CD1c-positive myeloid dendritic cell (primary cell): ENCODE measurements at regions not wholly inside any gene's neighbourhood (a gene's known extent, or its start where the extent isn't known, plus 50 kb on each side); places are given as distances from the start of the nearest gene placed in this dataset.
"Not testable (repeated sequence)": the region's sequence is repeated elsewhere in the genome, so short reads cannot be mapped to it uniquely, and the experiment has no call there.

Source experiments
- DNase-seq: peaks from one replicate; pipeline ENCODE4 v3.0.0-alpha.2; 2016; ENCODE audit errors: extremely low spot score

DNA sequence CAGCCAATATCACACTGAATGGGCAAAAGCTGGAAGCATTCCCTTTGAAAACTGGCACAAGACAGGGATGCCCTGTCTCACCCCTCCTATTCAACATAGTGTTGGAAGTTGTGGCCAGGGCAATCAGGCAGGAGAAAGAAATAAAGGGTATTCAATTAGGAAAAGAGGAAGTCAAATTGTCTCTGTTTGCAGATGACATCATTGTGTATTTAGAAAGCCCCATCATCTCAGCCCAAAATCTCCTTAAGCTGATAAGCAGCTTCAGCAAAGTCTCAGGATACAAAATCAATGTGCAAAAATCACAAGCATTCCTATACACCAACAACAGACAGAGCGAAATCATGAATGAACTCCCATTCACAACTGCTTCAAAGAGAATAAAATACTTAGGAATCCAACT lies 223.2 kb downstream of the MEX3B start:
- DNase-seq = not testable (repeated sequence)

DNA sequence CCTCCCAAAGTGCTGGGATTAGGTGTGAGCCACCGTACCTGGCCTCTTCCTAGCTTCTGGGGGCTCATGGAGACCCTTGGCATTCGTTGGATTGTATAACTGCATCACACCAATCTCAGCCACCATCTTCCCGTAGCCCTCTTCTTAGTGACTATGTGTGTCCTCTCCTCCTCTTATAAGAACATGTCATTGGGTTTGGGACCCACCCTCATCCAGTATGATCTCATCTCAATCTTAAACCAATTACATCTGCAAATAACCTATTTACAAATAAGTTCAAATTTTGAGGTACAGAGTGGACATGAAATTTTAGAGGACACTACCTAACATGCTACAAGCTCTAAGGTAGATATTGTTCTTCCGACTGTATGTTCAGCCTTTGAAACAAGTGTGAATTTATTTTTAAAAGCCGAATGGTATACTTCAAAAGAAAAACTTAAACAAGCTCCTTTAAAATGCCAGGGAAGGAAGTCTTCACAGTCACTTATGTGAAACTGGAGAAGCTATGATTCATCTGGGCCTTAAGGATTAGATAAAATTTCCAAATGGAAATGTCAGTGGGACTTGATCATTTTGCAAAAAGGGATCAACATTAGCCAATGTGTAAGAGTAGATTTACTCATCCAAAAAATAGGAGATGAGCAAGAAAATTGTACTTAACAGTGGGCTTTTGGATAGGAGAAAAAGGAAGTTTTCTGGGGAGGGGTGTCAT lies 225.7 kb downstream of the MEX3B start:
- DNase-seq = no peak

DNA sequence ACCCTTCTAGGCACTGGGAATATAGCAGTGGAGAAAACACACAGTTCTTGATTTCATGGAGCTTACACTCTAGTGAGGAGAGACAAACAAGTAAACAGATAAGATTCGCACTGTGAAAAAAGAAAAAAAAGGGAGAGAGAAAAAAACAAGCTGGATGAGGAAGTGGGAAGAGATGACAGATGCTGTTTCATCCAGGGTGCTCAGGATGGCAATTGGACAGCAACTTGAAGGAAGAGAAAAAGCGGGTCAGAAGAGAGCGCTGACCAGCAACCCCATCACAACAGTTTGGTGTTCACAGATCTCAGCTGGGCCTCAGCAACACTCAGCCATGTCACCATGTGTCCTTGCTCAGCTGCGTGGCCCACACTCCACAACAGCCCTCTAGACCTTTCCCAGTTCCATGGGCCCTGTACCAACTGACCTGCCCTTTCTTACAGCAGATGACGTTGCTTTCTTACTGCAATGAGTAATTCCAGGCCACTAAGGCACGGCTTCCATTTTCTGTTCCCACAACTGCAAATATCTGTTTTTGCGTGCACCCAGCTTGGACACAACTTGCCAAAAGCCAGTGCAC lies 230.8 kb downstream of the MEX3B start:
- DNase-seq = no peak

DNA sequence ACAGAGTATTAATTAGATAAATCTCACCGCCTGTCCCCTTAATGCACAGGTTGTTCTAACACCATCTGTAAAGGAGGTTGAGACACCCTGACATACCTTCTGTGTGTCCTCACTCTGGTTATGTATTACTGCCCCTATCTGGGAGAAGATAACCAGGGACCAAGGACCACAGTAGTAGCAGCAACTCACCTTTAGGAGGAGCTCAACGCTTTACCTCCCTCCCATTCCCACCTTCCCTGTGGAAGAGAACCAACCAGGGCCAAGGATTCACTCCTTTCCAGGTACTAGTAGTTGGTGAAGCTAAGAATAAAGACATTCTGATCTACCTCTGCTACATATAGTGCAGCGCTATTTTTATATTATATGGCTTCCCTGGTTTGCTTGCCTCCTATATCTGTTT lies 232.6 kb downstream of the MEX3B start:
- no peak for DNase-seq

DNA sequence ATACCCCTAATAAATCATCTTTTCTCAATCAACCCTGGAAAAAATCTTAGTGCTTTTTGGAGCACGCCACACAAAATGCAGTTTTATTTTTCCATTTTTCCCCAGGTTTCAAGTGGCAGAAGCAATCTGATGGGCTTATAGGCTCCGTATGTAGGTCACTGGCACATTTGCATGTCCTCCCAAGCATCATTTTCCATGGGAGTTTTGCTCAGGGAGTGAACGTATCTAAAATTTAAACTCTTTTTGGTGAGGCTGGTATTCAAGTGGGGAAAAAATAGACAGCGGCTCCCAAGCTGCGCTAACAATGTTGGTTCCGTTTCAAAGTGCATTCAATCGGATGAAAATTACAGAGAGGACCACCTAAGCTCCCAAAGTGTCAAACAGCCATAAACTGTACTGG lies 233.4 kb downstream of the MEX3B start:
- no peak for DNase-seq

DNA sequence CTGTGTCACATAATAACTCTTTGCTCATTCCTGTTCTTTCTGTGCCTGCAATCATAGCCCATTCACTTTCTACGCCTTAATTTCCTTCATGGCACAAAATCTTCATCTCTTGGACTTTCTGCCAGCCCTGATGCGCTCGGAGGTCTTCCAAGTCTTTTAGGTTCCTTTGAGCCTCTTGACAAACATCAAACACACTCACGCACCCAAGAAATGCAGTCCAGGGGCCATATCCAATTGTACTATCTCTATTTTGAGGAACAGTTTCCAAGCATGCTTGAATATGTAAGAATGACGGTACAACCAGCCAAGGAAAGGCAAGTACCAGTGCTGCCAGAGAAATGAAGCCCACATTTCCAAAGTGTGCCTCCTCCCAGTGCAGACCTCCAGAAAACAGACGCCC lies 234.1 kb downstream of the MEX3B start:
- no peak for DNase-seq

DNA sequence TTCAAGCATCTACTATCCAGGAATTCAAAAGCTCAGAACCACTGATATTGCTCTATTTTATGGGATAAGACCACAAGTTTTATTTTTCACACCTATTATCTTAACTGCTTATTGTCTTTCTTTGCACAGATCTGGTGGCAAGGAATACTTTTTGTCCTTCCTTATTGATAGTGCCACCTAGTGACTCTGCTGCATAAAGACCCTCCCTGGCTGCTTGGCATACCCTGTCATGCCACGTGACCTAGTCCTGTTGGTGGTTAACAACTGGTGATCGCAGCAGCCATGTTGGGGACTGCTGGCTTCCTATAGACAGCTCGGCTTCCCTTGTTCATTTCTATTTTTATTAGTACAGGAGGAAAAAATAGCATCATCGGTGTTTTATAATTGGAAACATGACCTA lies 236.3 kb downstream of the MEX3B start:
- DNase-seq = no peak

DNA sequence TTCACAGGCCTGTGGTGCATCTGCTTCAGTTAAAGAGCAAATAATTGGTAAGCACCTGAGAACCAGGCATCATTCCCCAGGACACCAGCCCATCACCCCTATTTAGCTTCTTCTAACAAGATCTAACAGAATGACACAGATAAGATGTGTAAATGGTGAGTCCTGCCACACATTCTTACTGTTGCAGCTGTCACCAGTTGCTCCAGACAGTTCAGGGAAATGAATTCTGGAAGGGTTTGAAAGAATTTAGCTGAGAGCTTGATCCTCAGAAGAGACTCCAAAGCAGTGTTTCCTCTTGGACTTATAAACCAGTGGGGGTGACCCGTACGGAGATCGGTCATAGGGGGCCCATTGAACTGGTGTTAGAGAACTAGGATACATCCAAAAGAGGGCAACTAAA lies 238.0 kb downstream of the MEX3B start:
- DNase-seq = no peak

DNA sequence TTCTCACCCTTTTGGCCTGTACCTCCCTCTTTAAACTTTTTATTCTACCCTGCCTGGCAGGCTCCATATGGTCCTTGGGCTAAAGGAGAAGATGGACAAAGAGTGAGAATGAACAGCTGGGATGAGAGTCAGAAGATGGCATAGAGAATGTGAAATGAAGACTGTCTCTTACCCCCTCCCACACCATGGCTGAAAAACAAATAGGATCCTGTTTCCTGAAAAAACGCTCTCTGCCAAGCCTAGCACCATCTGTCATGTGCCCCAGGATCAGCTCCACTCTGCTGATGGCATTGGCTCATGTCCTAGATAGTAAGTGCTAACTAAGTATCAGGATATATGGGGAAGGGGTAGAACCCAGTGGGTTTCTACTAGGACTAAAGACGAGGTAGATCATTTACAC lies 238.6 kb downstream of the MEX3B start:
- no peak for DNase-seq

DNA sequence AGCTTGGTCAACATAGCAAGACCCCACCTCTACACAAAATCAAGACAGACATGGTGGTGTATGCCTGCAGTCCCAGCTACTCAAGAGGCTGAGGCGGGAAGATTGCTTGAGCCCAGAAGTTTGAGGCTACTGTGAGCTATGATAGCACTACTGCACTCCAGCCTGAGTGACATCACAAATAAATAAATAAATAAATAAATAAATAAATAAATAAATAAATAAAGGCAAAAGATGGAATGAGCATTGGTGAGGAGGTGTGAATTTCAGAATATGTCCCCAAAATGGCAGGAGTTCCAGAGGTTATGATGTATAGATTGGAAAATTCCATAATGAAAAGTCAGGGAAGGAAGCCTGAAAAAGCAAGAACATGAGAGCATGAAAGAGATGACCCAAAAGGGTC lies 249.9 kb downstream of the MEX3B start:
- no peak for DNase-seq

DNA sequence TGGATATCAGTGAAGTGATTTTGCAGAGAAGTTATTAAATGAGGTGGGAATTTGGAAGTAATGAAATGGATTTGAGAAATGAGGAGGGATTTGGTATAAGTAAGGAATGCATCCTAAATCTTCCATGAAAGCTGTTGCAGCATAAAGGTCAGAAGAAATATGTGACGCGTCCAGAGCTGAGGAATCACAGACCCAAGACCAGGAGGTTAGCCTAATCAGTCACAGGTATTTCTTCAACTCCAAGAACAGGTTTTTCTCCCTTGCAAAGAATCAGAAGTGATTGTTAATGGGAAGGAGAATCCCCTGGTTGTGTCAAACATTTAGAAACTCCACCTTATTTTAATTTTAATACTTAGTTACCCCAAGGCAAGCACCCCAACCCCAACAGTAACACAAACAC lies 253.2 kb downstream of the MEX3B start:
- no peak for DNase-seq

DNA sequence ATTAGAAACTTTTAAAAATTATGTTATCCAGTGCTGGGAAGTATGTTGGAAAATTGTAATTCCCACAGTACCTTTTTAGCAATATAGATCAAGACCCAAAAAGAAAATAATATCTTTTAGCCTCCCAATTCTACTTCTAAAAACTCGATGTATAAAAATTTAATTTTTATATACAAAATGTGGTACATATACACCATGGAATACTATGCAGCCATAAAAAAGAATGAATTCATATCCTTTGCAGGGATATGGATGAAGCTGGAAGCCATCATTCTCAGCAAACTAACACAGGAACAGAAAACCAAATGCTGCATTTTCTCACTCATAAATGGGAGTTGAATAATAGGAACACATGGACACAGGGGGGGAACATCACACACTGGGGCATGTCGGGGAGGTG lies 254.5 kb downstream of the MEX3B start:
- DNase-seq = not testable (repeated sequence)

DNA sequence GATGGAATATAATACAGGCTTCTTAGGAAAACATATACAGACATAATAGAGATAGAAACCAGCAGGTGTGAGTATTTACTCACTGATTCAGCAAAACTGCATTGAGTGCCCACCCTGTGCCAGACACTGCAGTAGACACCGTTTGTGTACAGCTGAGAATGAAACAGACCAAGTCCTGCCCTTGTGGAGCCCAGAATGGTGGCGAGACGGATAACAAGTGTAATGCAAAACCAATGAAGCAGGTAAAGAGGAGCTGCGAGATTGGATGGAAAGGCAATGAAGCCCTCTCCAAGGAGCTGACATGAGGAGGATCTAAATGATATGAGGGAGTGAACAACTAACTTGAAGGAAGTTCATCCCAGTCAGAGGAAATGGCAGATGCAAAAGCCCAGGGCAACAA lies 256.4 kb downstream of the MEX3B start:
- no peak for DNase-seq

DNA sequence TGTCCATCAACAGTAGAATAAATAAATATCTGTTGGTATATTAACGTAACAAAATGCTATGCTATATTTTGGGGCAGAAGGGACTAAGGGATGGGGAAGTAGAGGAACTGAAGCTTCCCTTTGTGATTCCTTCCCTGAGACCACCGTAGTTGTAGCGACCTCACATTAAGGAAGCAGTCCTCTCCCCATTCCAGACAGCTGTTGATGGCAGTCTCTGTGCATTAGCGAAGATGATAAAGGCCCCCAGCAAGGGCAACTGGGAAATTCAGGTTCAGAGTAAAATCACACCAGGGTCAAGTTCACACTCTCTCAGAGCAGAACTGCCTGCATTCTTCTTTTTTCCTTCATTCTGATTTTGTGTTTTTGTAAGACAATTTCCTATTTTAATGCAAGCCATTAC lies 259.0 kb downstream of the MEX3B start:
- no peak for DNase-seq

DNA sequence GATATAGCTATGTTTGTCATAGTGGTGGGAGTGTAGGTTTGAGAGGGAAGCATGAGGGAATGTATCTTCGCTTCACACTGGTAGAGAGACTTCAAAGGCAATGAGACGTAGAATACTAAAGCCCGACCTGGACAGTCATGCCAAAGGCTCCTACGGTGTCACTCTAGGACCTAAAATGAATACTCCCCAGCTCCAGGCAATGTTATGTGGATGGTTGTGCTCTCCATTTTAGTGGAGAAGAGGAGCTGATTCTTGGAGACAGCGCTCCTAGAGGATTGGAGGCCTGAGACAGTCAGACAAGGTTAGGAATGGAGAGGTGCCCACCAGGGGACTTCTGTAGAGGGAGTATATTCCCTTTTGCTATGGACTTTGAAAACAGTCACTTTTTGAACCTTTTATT lies 260.1 kb downstream of the MEX3B start:
- DNase-seq = no peak

DNA sequence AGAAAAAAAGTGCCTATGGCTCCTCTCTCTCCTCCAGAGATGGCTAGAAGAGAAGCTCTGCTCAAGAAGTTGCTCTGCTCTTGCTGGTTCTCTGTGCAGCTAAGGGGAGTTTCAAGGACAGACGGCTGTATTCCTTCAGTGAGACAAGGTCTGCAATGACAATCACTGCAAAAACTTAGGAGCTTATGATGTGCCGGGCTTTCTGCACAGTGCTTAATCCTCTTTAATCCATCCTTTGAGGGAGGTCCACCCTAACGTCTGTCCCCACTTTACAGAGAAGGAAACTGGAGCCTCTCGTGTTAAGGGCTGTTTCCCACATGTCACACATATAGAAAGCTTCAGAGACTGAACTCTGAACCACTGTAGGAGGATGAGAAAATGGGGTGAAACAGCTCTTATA lies 260.6 kb downstream of the MEX3B start:
- no peak for DNase-seq

DNA sequence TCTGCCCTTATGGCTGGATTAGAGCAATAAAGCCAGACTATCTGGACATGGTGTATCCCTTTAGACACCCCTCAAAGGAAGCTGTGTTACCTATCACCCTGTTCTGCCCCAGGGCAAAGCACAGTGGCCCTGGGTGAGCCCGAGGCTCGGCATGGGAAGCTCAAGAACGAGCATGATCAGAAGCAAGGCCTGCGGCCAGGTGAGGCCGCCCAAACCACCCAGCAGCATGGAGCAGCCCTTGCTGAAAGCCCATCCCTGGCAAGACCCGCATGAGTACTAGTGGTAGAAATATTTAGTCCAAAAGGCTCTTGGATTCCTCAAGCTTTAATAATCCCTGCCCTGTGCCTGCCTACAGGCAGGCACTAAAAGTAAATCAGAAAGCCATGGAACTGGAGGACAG lies 261.1 kb downstream of the MEX3B start:
- DNase-seq = no peak

DNA sequence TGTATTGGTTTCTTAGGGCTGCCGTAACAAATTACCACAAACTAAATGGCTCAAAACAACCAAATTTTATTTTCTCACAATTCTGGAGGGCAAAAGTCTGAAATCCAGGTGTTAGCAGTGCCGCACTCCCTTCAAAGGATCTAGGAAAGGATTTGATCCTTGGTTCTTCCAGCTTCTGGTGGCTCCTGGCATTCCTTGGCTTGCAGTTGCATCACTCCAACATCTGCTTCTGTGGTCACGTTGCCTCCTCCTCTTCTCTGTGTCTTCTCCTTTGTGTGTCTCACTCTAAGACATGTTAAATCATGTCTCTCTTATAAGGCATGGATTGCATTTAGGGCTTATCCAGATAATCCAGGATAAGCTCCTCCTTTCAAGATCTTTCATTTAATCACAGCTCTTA lies 262.2 kb downstream of the MEX3B start:
- DNase-seq = no peak

DNA sequence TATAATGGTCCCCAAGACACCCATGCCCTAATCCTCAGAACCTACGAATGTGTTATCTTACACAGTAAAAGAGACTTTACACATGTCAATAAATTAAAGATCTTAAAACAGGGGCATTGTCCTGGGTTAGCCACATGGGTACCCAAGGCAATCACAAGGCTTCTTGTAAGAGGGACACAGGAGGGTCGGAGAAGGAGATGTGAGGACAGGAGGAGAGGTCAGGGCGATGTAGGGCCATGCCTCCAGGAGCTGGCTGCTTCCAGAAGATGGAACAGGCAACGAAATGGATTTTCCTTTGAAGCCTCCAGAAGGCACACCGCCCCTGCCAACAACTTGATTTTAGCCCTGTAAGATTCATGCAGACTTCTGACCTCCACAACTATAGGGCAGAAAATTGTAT lies 262.7 kb downstream of the MEX3B start:
- DNase-seq = no peak

DNA sequence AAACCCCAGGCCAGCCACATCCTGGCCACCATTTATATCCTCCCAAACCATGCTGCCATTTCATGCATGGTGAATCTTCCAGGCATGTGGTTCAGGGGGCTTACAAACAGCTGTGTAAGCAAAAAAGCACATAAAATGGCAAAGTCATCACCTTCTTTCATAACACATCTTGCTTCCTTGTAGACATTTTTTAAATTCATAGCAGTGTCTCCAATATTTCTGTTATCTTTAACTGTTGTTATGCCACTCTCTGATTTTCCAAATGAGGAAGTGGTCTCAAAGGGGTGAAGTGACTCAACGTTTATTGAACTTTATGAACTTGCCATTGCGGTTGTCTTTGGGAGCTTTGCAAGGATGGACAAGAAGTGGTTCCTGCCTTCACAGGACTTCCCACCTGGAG lies 264.4 kb downstream of the MEX3B start:
- DNase-seq = no peak

DNA sequence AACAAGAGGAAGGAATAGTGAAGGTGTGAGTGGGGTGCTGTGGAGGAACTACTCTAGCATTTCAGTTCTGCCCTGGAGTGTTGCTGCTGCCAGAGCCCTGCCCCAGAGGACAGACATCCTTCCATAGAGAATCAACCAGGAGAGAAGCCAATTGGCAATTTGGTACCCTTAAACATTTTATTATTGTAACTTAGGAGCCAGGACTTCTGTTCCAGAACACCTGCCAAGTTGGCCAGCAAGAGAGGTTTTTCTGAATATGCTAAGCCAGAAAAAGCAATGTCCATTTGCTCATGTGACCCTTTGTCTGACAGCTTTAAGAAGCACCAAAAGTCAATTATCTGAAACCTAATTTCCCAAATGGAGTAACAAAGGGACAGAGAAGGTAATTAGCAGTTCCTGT lies 264.9 kb downstream of the MEX3B start:
- no peak for DNase-seq

DNA sequence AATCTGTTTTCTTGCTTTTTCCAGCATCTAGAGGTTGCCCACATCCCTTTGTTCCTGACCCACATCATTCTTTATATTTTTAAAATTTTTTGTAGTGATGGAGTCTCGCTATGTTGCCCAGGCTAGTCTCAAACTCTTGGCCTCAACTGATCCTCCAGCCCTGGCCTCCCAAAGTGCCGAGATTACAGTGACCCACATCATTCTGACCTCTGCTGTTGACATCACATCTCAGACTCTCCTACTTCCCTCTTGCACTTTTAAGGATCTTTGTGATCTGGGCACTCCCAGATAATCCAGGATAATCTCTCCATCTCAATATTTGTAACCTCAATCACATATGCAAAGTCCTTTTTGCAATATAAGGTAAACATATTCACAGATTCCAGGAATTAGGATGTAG lies 266.6 kb downstream of the MEX3B start:
- no peak for DNase-seq

DNA sequence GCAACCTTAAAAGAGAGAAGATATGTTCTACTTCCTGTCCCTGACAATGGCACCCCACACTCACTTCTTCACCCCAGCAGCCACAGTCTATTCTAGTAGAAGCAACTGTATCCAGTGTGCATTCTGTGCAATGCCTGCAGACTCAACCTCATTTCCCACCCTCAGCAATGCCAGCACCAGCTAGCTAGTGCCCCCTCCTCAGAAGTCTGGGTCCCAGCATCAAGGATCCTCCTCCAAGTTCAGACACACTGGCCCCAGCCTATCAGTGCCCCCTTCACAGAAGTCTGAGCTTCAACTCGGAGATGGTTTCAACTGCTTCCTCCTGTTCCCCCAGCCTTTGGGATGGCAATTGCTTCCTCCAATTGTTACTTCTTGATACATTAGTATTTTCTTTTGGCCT lies 268.3 kb downstream of the MEX3B start:
- DNase-seq = no peak

DNA sequence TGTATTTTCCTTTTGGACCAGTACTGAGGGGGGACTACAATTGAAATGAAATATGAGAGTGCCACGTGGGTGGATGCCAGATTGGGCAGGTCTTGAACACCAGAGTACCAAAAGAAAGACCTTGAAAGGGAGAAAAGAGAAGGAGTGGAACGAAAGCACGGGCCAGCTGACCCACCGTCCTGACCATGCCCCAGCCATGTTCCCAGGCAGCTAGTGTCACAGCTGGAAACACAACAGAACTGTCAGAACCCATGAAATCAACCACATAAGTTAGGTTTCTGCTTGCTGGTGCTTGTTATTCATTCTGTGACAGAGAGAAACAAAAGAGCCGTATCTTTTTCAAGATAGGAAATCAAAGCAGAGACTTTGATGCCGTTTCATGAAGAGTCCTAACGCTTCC lies 268.8 kb downstream of the MEX3B start:
- no peak for DNase-seq
